Mesendoderm (in vitro differentiated cells): ENCODE measurements at regions not wholly inside any gene's neighbourhood (a gene's known extent, or its start where the extent isn't known, plus 50 kb on each side); places are given as distances from the start of the nearest gene placed in this dataset.

Experiments used
- DNase-seq: peaks from one replicate; pipeline ENCODE4 v3.0.0; 2013
- H2AK5ac ChIP-seq: 2 replicates; pipeline ENCODE4 v1.6.1; 2013; ENCODE audit warnings: low read length, inconsistent platforms
- H2BK120ac ChIP-seq: 2 replicates; pipeline ENCODE4 v1.6.1; 2013; ENCODE audit warnings: low read depth, mild to moderate bottlenecking, low read length, moderate library complexity, mixed read lengths
- H2BK15ac ChIP-seq: replicated peaks from 2 replicates; pipeline ENCODE4 v1.6.1; 2013; ENCODE audit warnings: low read depth, mild to moderate bottlenecking, moderate library complexity
- H2BK5ac ChIP-seq: 2 replicates; pipeline ENCODE4 v1.6.1; 2013; ENCODE audit warnings: low read length, inconsistent platforms
- H3K18ac ChIP-seq: 2 replicates; pipeline ENCODE4 v1.6.1; 2013; ENCODE audit warnings: mild to moderate bottlenecking, low read length, mixed read lengths
- H3K23ac ChIP-seq: one replicate; pipeline ENCODE4 v1.6.1; 2013; ENCODE audit warnings: low read length
- H3K27ac ChIP-seq: 2 replicates; pipeline ENCODE4 v1.5.1; 2013; ENCODE audit warnings: low read depth, mild to moderate bottlenecking, inconsistent platforms, low read length, moderate library complexity
- H3K27me3 ChIP-seq: 2 replicates; pipeline ENCODE4 v1.6.1; 2013; ENCODE audit warnings: low read length, control low read depth, mild to moderate bottlenecking, inconsistent platforms; ENCODE audit not compliant: insufficient read depth, poor library complexity
- H3K36me3 ChIP-seq: 2 replicates; pipeline ENCODE4 v1.6.1; 2013; ENCODE audit warnings: low read length, inconsistent platforms; ENCODE audit not compliant: control insufficient read depth, insufficient read depth
- H3K4ac ChIP-seq: one replicate; pipeline ENCODE4 v1.6.1; 2013; ENCODE audit warnings: low read depth, mild to moderate bottlenecking, low read length, moderate library complexity
- H3K4me1 ChIP-seq: 2 replicates; pipeline ENCODE4 v1.6.1; 2013; ENCODE audit warnings: low read depth, low read length, inconsistent platforms; ENCODE audit not compliant: control insufficient read depth
- H3K4me2 ChIP-seq: 2 replicates; pipeline ENCODE4 v1.6.1; 2013; ENCODE audit warnings: low read length
- H3K4me3 ChIP-seq: 2 replicates; pipeline ENCODE4 v1.5.1; 2013; ENCODE audit warnings: mild to moderate bottlenecking, low read length
- H3K56ac ChIP-seq: one replicate; pipeline ENCODE4 v1.6.1; 2013; ENCODE audit warnings: low read length
- H3K79me1 ChIP-seq: 2 replicates; pipeline ENCODE4 v1.6.1; 2013; ENCODE audit warnings: low read length, inconsistent platforms
- H3K79me2 ChIP-seq: 2 replicates; pipeline ENCODE4 v1.6.1; 2013; ENCODE audit warnings: mild to moderate bottlenecking, low read length; ENCODE audit not compliant: control insufficient read depth, insufficient read depth
- H3K9ac ChIP-seq: 2 replicates; pipeline ENCODE4 v1.6.1; 2013; ENCODE audit warnings: low read length, inconsistent platforms
- H4K5ac ChIP-seq: one replicate; pipeline ENCODE4 v1.6.1; 2013; ENCODE audit warnings: low read length
- H4K8ac ChIP-seq: one replicate; pipeline ENCODE4 v1.6.1; 2013; ENCODE audit warnings: low read depth, mild to moderate bottlenecking, control low read depth, low read length, moderate library complexity
- WGBS: extraction: QIAGEN DNeasy Blood & Tissue Kit; methylation state at CpG from one replicate; pipeline ENCODE4 v1.1.7; 2013; ENCODE audit warnings: low lambda C conversion rate, missing lambda C conversion rate; ENCODE audit not compliant: insufficient coverage; ENCODE audit errors: extremely low coverage; 5-methylcytosine and 5-hydroxymethylcytosine counted together

GRCh38 chr13:85535316-85536084, 263.7 kb downstream of the SLITRK6 start:
- Histone ChIP-seq H3K79me2 (no peaks in the 10 kb centered on the region), H3K56ac (no peak overlapping the region), H3K27me3 (no peaks in the 10 kb centered on the region), H3K4ac (no peak overlapping the region), H3K27ac (no peak overlapping the region), H3K9ac (no peak overlapping the region), H2BK15ac (no peak overlapping the region), H2AK5ac (no peak overlapping the region), H3K4me2 (no peak overlapping the region), H2BK5ac (no peak overlapping the region), H3K23ac (no peak overlapping the region), H4K5ac (no peak overlapping the region), H2BK120ac (no peak overlapping the region), H4K8ac (no peak overlapping the region), H3K4me3 (no peak overlapping the region), H3K79me1 (no peaks in the 10 kb centered on the region), H3K4me1 (no peaks in the 10 kb centered on the region), H3K36me3 (no peaks in the 10 kb centered on the region), H3K18ac (no peak overlapping the region)
- DNase-seq: no peak
- no CpG with 5 or more reads among the region's 4 CpGs for WGBS

GRCh38 chr13:85533911-85534310, 265.3 kb downstream of the SLITRK6 start:
- whole genome bisulfite sequencing: no CpG with 5 or more reads among the region's 2 CpGs
- H2BK15ac ChIP-seq: no peak overlapping the region
- H3K27ac ChIP-seq: no peak overlapping the region
- H3K56ac ChIP-seq: no peak overlapping the region
- no peak overlapping the region for H3K23ac ChIP-seq
- H3K9ac ChIP-seq: no peak overlapping the region
- H3K36me3 ChIP-seq: no peaks in the 10 kb centered on the region
- H3K4me2 ChIP-seq: no peak overlapping the region
- H3K18ac ChIP-seq: no peak overlapping the region
- no peak overlapping the region for H2BK5ac ChIP-seq
- H4K8ac ChIP-seq: no peak overlapping the region
- no peak overlapping the region for H3K4me3 ChIP-seq
- no peaks in the 10 kb centered on the region for H3K27me3 ChIP-seq
- no peaks in the 10 kb centered on the region for H3K79me2 ChIP-seq
- no peak overlapping the region for H2AK5ac ChIP-seq
- no peak overlapping the region for H3K4ac ChIP-seq
- DNase-seq: no peak
- H2BK120ac ChIP-seq: no peak overlapping the region
- H3K4me1 ChIP-seq: no peaks in the 10 kb centered on the region
- H3K79me1 ChIP-seq: no peaks in the 10 kb centered on the region
- H4K5ac ChIP-seq: no peak overlapping the region

- no peak overlapping the region for H3K4ac ChIP-seq
- no peak overlapping the region for H3K27ac ChIP-seq
- DNase-seq: peak; percentile 3
- no peaks in the 10 kb centered on the region for H3K4me1 ChIP-seq
- no peak overlapping the region for H2BK5ac ChIP-seq
- no peak overlapping the region for H3K23ac ChIP-seq
- no peak overlapping the region for H4K8ac ChIP-seq
- H2BK15ac ChIP-seq: no peak overlapping the region
- no peaks in the 10 kb centered on the region for H3K79me1 ChIP-seq
- H3K18ac ChIP-seq: no peak overlapping the region
- H4K5ac ChIP-seq: no peak overlapping the region
- H3K9ac ChIP-seq: no peak overlapping the region
- no peak overlapping the region for H3K4me3 ChIP-seq
- no CpG with 5 or more reads among the region's 2 CpGs for WGBS
- no peak overlapping the region for H3K56ac ChIP-seq
- no peaks in the 10 kb centered on the region for H3K36me3 ChIP-seq
- no peaks in the 10 kb centered on the region for H3K79me2 ChIP-seq
- no peaks in the 10 kb centered on the region for H3K27me3 ChIP-seq
- no peak overlapping the region for H2AK5ac ChIP-seq
- H3K4me2 ChIP-seq: no peak overlapping the region
- H2BK120ac ChIP-seq: no peak overlapping the region
Observed at GRCh38 chr13:85529218-85529594, 270.0 kb downstream of the SLITRK6 start.

- Histone ChIP-seq H3K4ac (no peak overlapping the region), H3K79me2 (no peaks in the 10 kb centered on the region), H3K18ac (no peak overlapping the region), H3K36me3 (no peaks in the 10 kb centered on the region), H3K4me1 (no peaks in the 10 kb centered on the region), H2BK5ac (no peak overlapping the region), H2BK120ac (no peak overlapping the region), H3K23ac (no peak overlapping the region), H3K79me1 (no peaks in the 10 kb centered on the region), H2BK15ac (no peak overlapping the region), H3K4me3 (no peak overlapping the region), H4K8ac (no peak overlapping the region), H3K27ac (no peak overlapping the region), H3K27me3 (no peaks in the 10 kb centered on the region), H3K9ac (no peak overlapping the region), H3K4me2 (no peak overlapping the region), H4K5ac (no peak overlapping the region), H3K56ac (no peak overlapping the region), H2AK5ac (no peak overlapping the region)
- peak; percentile 4 for DNase-seq
- WGBS: no CpG with 5 or more reads among the region's 3 CpGs
Observed at GRCh38 chr13:85528491-85529217, 270.6 kb downstream of the SLITRK6 start.

GRCh38 chr13:85527316-85527715, 271.9 kb downstream of the SLITRK6 start:
- no CpG with 5 or more reads among the region's 4 CpGs for WGBS
- Histone ChIP-seq H3K79me1 (no peaks in the 10 kb centered on the region), H2BK120ac (no peak overlapping the region), H4K8ac (no peak overlapping the region), H3K9ac (no peak overlapping the region), H3K4me3 (no peak overlapping the region), H3K23ac (no peak overlapping the region), H3K79me2 (no peaks in the 10 kb centered on the region), H3K18ac (no peak overlapping the region), H2BK5ac (no peak overlapping the region), H4K5ac (no peak overlapping the region), H3K27ac (no peak overlapping the region), H3K4me2 (no peak overlapping the region), H3K4ac (no peak overlapping the region), H3K27me3 (no peaks in the 10 kb centered on the region), H2BK15ac (no peak overlapping the region), H3K36me3 (no peaks in the 10 kb centered on the region), H3K56ac (no peak overlapping the region), H3K4me1 (no peaks in the 10 kb centered on the region), H2AK5ac (no peak overlapping the region)
- no peak for DNase-seq
